ENCODE measurements at regions not wholly inside any gene's neighbourhood (a gene's known extent, or its start where the extent isn't known, plus 50 kb on each side); places are given as distances from the start of the nearest gene placed in this dataset.

- Histone ChIP-seq H3K4me2 (replicated peaks; ENCODE audit: low read depth, low read length, poor library complexity, severe bottlenecking) (no peak overlapping the region), H3K36me3 (replicated peaks in 1 of 2; ENCODE audit: control extremely low read depth in 1 of 2, control insufficient read depth in 1 of 2, extremely low read depth in 1 of 2, insufficient read depth in 2 of 2, low read length in 1 of 2) (no peaks in the 10 kb centered on the region), H3K4me3 (ENCODE audit: control extremely low read depth in 1 of 5, extremely low read depth in 1 of 5, insufficient read depth in 1 of 5, low read depth in 2 of 5, low read length in 4 of 5) (no peak overlapping the region), H3K9me3 (ENCODE audit: control extremely low read depth in 1 of 3, control insufficient read depth in 2 of 3, insufficient read depth in 1 of 3, low read length in 2 of 3) (no peaks in the 10 kb centered on the region), H4K20me1 (ENCODE audit: control insufficient read depth, insufficient read depth, low read length, poor library complexity, severe bottlenecking) (no peaks in the 10 kb centered on the region), H3K27me3 (replicated peaks in 1 of 4; ENCODE audit: control extremely low read depth in 1 of 4, control insufficient read depth in 3 of 4, insufficient read depth in 4 of 4, low read length in 3 of 4) (no peaks in the 10 kb centered on the region), H3K27ac (ENCODE audit: low read length in 2 of 2) (no peak overlapping the region), H2AFZ (ENCODE audit: insufficient read depth, low read depth, low read length, poor library complexity, severe bottlenecking) (no peak overlapping the region), H3K9ac (ENCODE audit: low read length) (no peak overlapping the region), H3K79me2 (ENCODE audit: control insufficient read depth, insufficient read depth, low read length) (no peaks in the 10 kb centered on the region), H3K4me1 (ENCODE audit: control insufficient read depth in 2 of 2, insufficient read depth in 2 of 2, low read length in 2 of 2) (no peaks in the 10 kb centered on the region)
- TF ChIP-seq EZH2 (IDR thresholded peaks at IDR 0.05; ENCODE audit: borderline replicate concordance, insufficient read depth, low read depth, low read length, poor library complexity, severe bottlenecking) (no peak), CTCF (IDR thresholded peaks at IDR 0.05) (no peak)
- Mint-ChIP-seq H3K4me1 (no peaks in the 10 kb centered on the region), H3K4me3 (no peak overlapping the region), H3K9me3 (ENCODE audit: insufficient read depth) (no peaks in the 10 kb centered on the region), H3K27ac (no peak overlapping the region), H3K27me3 (no peaks in the 10 kb centered on the region)
- no peak for DNase-seq
- intact Hi-C loops (cut with micrococcal nuclease): no loop called here
- POLR2A ChIA-PET: no interaction called here
- CTCF ChIA-PET: no interaction called here
- ATAC-seq (ENCODE audit: low read depth): no peak
- WGBS (ENCODE audit: insufficient coverage): 84% methylated on average over 5 of the region's 8 CpGs
These were observed 63.0 kb downstream of the GLI2 start for GRCh38 chr2:120798567-120799247.

GRCh38 chr2:120802158-120802557 is 66.5 kb downstream of the GLI2 start:
- CTCF ChIA-PET: no interaction called here
- Mint-ChIP-seq H3K27ac (no peak overlapping the region), H3K4me1 (no peaks in the 10 kb centered on the region), H3K4me3 (no peak overlapping the region), H3K27me3 (peaks cover 3% of the 10 kb centered on the region), H3K9me3 (ENCODE audit: insufficient read depth) (no peaks in the 10 kb centered on the region)
- H3K4me2 ChIP-seq (replicated peaks; ENCODE audit: low read depth, low read length, poor library complexity, severe bottlenecking): no peak overlapping the region
- no peak for ATAC-seq (ENCODE audit: low read depth)
- H3K9ac ChIP-seq (ENCODE audit: low read length): no peak overlapping the region
- WGBS (ENCODE audit: insufficient coverage): 100% methylated on average over 3 of the region's 5 CpGs
- no peaks in the 10 kb centered on the region for H3K4me1 ChIP-seq (ENCODE audit: control insufficient read depth in 2 of 2, insufficient read depth in 2 of 2, low read length in 2 of 2)
- POLR2A ChIA-PET: no interaction called here
- TF ChIP-seq EZH2 (IDR thresholded peaks at IDR 0.05; ENCODE audit: borderline replicate concordance, insufficient read depth, low read depth, low read length, poor library complexity, severe bottlenecking) (no peak), CTCF (IDR thresholded peaks at IDR 0.05) (no peak)
- intact Hi-C loops (cut with micrococcal nuclease): no loop called here
- H2AFZ ChIP-seq (ENCODE audit: insufficient read depth, low read depth, low read length, poor library complexity, severe bottlenecking): no peak overlapping the region
- no peaks in the 10 kb centered on the region for H3K79me2 ChIP-seq (ENCODE audit: control insufficient read depth, insufficient read depth, low read length)
- H3K36me3 ChIP-seq (replicated peaks in 1 of 2; ENCODE audit: control extremely low read depth in 1 of 2, control insufficient read depth in 1 of 2, extremely low read depth in 1 of 2, insufficient read depth in 2 of 2, low read length in 1 of 2): no peaks in the 10 kb centered on the region
- H3K27ac ChIP-seq (ENCODE audit: low read length in 2 of 2): no peak overlapping the region
- peaks cover 0 to 3% (median 0%) of the 10 kb centered on the region in 4 experiments for H3K27me3 ChIP-seq (replicated peaks in 1 of 4; ENCODE audit: control extremely low read depth in 1 of 4, control insufficient read depth in 3 of 4, insufficient read depth in 4 of 4, low read length in 3 of 4)
- no peaks in the 10 kb centered on the region for H3K9me3 ChIP-seq (ENCODE audit: control extremely low read depth in 1 of 3, control insufficient read depth in 2 of 3, insufficient read depth in 1 of 3, low read length in 2 of 3)
- H3K4me3 ChIP-seq (ENCODE audit: control extremely low read depth in 1 of 5, extremely low read depth in 1 of 5, insufficient read depth in 1 of 5, low read depth in 2 of 5, low read length in 4 of 5): no peak overlapping the region
- H4K20me1 ChIP-seq (ENCODE audit: control insufficient read depth, insufficient read depth, low read length, poor library complexity, severe bottlenecking): no peaks in the 10 kb centered on the region
- no peak for DNase-seq

Data from B cell (primary cell).